ENCODE measurements at regions not wholly inside any gene's neighbourhood (a gene's known extent, or its start where the extent isn't known, plus 50 kb on each side); places are given as distances from the start of the nearest gene placed in this dataset.
"Not testable (repeated sequence)": the region's sequence is repeated elsewhere in the genome, so short reads cannot be mapped to it uniquely, and the experiment has no call there.

- CTCF ChIA-PET = no interaction called here
- POLR2A ChIA-PET = no interaction called here
Measured at GRCh38 chr3:147661916-147662315, 252.8 kb downstream of the ZIC1 start.

- ChIA-PET POLR2A (no interaction called here), CTCF (no interaction called here)
Measured at GRCh38 chr3:147662705-147663104, 253.5 kb downstream of the ZIC1 start.

GRCh38 chr3:147669077-147669476 lies 259.9 kb downstream of the ZIC1 start:
- ChIA-PET POLR2A (no interaction called here), CTCF (no interaction called here)

- ChIA-PET CTCF (no interaction called here), POLR2A (no interaction called here)
Measured at GRCh38 chr3:147672035-147672434, 262.9 kb downstream of the ZIC1 start.

- POLR2A ChIA-PET = no interaction called here
- CTCF ChIA-PET = no interaction called here
Measured at GRCh38 chr3:147672436-147672835, 263.3 kb downstream of the ZIC1 start.

- CTCF ChIA-PET = no interaction called here
- POLR2A ChIA-PET = no interaction called here
Measured at GRCh38 chr3:147675761-147676160, 266.6 kb downstream of the ZIC1 start.

- ChIA-PET CTCF (no interaction called here), POLR2A (no interaction called here)
Measured at GRCh38 chr3:147680837-147681483, 271.8 kb downstream of the ZIC1 start.

- POLR2A ChIA-PET = no interaction called here
- CTCF ChIA-PET = no interaction called here
Measured at GRCh38 chr3:147688868-147689267, 279.7 kb downstream of the ZIC1 start.

GRCh38 chr3:147699175-147699838 lies 290.1 kb downstream of the ZIC1 start:
- CTCF ChIA-PET = no interaction called here
- POLR2A ChIA-PET = no interaction called here

- CTCF ChIA-PET = no interaction called here
- POLR2A ChIA-PET = no interaction called here
Measured at GRCh38 chr3:147701195-147701594, 292.0 kb downstream of the ZIC1 start.

- ChIA-PET CTCF (no interaction called here), POLR2A (no interaction called here)
Measured at GRCh38 chr3:147702509-147702908, 293.3 kb downstream of the ZIC1 start.

- CTCF ChIA-PET = no interaction called here
- POLR2A ChIA-PET = no interaction called here
Measured at GRCh38 chr3:147705651-147706051, 296.5 kb downstream of the ZIC1 start.

- CTCF ChIA-PET, POLR2A ChIA-PET: not testable (repeated sequence)
Measured at GRCh38 chr3:147710753-147711152, 301.6 kb downstream of the ZIC1 start.

GRCh38 chr3:147712357-147712756 lies 303.2 kb downstream of the ZIC1 start:
- POLR2A ChIA-PET = no interaction called here
- CTCF ChIA-PET = no interaction called here

- POLR2A ChIA-PET, CTCF ChIA-PET: not testable (repeated sequence)
Measured at GRCh38 chr3:147712758-147713157, 303.6 kb downstream of the ZIC1 start.

- CTCF ChIA-PET = no interaction called here
Measured at GRCh38 chr3:147713234-147714133, 304.3 kb downstream of the ZIC1 start.

GRCh38 chr3:147729641-147730040 lies 320.5 kb downstream of the ZIC1 start:
- ChIA-PET CTCF (no interaction called here), POLR2A (no interaction called here)

More at GRCh38 chr3:147713234-147714133, 304.3 kb downstream of the ZIC1 start:
- POLR2A ChIA-PET = no interaction called here

GRCh38 chr3:147730284-147730683 lies 321.1 kb downstream of the ZIC1 start:
- POLR2A ChIA-PET = no interaction called here
- CTCF ChIA-PET = no interaction called here

- ChIA-PET CTCF (interaction anchor here (0.6 to 0.7 kb wide), 3 partner anchors 37 to 286 kb away, joined by 3 to 5 read pairs (median 4); no protein-coding TSS in a partner anchor), POLR2A (no interaction called here)
Measured at GRCh38 chr3:147733217-147733616, 324.1 kb downstream of the ZIC1 start.

GRCh38 chr3:147735616-147736015 lies 326.5 kb downstream of the ZIC1 start:
- CTCF ChIA-PET = no interaction called here
- POLR2A ChIA-PET = no interaction called here

GRCh38 chr3:147736226-147736625 lies 327.1 kb downstream of the ZIC1 start:
- POLR2A ChIA-PET = no interaction called here

More at GRCh38 chr3:147736226-147736625, 327.1 kb downstream of the ZIC1 start:
- CTCF ChIA-PET = no interaction called here

Data from activated CD8-positive, alpha-beta memory T cell treated with anti-CD3 and anti-CD28 coated beads for 36 hours (primary cell).